B cell (primary cell): ENCODE measurements at regions not wholly inside any gene's neighbourhood (a gene's known extent, or its start where the extent isn't known, plus 50 kb on each side); places are given as distances from the start of the nearest gene placed in this dataset.

ENCODE experiments used
- EZH2 ChIP-seq: IDR thresholded peaks from 2 replicates; pipeline ENCODE4 v1.6.1; 2012; ENCODE audit warnings: borderline replicate concordance, low read depth, mild to moderate bottlenecking, moderate library complexity, low read length; ENCODE audit not compliant: insufficient read depth, poor library complexity, severe bottlenecking
- TF ChIP-seq, protein P1 (sequence below): fragments of 200-600 bp; IDR thresholded peaks from one replicate; pipeline ENCODE4 v1.8.0; 2022; ENCODE audit warnings: antibody characterized with exemption, mild to moderate bottlenecking

DNA sequence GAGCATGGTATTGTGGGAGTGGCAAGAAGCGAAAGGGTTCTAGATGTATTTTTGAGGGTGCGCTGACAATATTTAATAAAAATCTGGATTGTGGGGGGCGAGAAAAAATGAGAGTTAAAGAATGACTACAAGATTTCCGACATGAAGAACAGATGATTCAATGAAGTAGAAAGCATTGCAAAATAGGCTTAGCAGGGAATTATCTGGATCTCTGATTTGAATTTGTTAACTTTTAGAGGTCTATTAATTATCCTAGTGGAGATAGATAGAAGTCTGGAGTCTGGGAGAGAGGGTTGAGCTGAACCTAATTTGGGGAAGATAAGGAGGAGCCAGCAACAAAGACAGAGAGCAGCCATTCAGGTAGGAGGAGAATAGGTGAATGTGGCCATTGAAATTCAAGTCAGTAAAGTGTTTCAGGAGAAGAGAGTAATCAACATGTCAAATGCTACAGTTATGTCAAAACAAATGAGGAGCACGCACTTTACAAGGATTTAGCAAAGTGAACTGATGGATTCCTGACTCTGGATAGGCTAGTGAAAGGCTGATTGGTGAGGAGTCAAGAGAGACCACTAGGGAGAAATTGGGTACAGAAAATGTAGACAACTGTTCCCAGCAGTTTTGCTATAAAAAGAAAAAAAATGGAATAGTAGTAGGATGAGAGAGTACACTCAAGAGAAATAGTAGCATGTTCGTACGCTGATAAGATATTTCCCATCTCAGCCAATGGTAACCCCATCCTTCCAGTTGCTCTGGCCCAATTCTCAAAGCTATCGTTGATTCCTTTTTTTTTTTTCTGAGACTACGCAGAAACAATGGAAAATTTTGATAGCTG lies 393.2 kb upstream of the CXADR start:
- TF ChIP-seq, protein P1, sequence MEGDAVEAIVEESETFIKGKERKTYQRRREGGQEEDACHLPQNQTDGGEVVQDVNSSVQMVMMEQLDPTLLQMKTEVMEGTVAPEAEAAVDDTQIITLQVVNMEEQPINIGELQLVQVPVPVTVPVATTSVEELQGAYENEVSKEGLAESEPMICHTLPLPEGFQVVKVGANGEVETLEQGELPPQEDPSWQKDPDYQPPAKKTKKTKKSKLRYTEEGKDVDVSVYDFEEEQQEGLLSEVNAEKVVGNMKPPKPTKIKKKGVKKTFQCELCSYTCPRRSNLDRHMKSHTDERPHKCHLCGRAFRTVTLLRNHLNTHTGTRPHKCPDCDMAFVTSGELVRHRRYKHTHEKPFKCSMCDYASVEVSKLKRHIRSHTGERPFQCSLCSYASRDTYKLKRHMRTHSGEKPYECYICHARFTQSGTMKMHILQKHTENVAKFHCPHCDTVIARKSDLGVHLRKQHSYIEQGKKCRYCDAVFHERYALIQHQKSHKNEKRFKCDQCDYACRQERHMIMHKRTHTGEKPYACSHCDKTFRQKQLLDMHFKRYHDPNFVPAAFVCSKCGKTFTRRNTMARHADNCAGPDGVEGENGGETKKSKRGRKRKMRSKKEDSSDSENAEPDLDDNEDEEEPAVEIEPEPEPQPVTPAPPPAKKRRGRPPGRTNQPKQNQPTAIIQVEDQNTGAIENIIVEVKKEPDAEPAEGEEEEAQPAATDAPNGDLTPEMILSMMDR = no peak
- TF ChIP-seq EZH2 = no peak
